ENCODE measurements at regions not wholly inside any gene's neighbourhood (a gene's known extent, or its start where the extent isn't known, plus 50 kb on each side); places are given as distances from the start of the nearest gene placed in this dataset.

DNA sequence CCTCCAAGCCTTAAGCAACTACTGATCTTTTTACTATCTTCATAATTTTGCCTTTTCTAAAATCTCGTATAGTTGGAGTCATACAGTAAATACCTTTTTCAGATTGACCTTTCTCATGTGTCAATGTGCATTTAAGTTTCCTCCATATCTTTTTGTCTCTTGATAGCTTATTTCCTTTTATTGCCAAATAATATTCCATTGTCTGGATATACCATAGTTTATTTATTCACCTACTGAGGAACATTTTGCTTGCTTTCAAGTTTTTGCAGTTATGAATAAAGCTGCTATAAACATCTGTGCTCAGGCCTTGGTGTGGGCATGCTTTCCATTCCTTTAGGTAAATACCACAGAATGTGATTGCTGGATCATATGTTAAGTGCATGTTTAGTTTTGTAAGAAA lies 161.2 kb upstream of the GNAI1 start:
- Histone ChIP-seq H3K4me3 (no peak overlapping the region), H3K27me3 (no peaks in the 10 kb centered on the region), H3K36me3 (no peaks in the 10 kb centered on the region), H3K27ac (no peak overlapping the region), H3K9me3 (ENCODE audit: low read depth) (no peaks in the 10 kb centered on the region), H3K4me1 (ENCODE audit: low read depth) (no peaks in the 10 kb centered on the region)
- no peak for DNase-seq (ENCODE audit: low read depth in 1 of 2, low spot score in 1 of 2)
- TF ChIP-seq, protein P1, sequence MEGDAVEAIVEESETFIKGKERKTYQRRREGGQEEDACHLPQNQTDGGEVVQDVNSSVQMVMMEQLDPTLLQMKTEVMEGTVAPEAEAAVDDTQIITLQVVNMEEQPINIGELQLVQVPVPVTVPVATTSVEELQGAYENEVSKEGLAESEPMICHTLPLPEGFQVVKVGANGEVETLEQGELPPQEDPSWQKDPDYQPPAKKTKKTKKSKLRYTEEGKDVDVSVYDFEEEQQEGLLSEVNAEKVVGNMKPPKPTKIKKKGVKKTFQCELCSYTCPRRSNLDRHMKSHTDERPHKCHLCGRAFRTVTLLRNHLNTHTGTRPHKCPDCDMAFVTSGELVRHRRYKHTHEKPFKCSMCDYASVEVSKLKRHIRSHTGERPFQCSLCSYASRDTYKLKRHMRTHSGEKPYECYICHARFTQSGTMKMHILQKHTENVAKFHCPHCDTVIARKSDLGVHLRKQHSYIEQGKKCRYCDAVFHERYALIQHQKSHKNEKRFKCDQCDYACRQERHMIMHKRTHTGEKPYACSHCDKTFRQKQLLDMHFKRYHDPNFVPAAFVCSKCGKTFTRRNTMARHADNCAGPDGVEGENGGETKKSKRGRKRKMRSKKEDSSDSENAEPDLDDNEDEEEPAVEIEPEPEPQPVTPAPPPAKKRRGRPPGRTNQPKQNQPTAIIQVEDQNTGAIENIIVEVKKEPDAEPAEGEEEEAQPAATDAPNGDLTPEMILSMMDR (IDR thresholded peaks at IDR 0.05; ENCODE audit: low read depth, low read length) = no peak

DNA sequence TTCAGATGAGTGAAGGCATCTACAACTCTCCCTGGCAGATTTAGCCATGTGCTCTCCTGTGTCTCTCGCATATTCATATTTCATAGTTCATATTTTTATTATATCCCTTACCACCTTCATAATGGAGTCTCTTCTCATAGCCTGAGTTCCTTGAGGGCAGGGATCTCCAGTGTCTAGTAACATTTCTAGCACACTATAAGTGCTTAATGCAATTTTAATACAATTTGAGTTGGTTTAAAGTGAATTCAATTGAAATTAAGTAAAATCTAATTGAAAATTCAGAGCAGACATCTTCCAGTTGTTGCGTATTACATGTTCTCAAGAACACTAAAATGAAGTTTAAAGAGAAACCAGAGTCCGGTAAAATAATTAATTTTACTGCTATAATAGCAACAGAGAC lies 163.6 kb upstream of the GNAI1 start:
- Histone ChIP-seq H3K9me3 (ENCODE audit: low read depth) (no peaks in the 10 kb centered on the region), H3K27ac (no peak overlapping the region)
- TF ChIP-seq, protein P1 (IDR thresholded peaks at IDR 0.05; ENCODE audit: low read depth, low read length) = no peak

DNA sequence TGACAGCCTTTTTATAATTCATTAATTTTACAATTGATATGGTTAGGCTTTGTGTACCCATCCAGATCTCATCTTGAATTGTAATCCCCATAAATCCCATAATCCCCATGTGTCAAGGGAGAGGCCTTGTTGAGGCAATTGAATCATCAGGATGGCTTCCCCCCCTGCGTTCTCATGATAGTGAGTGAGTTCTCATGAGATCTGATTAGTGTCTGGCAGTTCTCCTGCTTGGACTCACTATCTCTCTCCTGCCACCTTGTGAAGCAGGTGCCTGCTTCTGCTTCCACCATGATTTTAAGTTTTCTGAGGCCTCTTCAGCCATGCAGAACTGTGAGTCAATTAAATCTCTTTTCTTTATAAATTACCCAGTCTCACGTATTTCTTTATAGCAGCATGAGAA lies 165.7 kb upstream of the GNAI1 start:
- H3K36me3 ChIP-seq = no peaks in the 10 kb centered on the region
- H3K27ac ChIP-seq = no peak overlapping the region
- no peak for DNase-seq (ENCODE audit: low read depth in 1 of 2, low spot score in 1 of 2)
- no peak overlapping the region for H3K4me3 ChIP-seq
- H3K27me3 ChIP-seq = no peaks in the 10 kb centered on the region
- H3K4me1 ChIP-seq (ENCODE audit: low read depth) = no peaks in the 10 kb centered on the region
- TF ChIP-seq, protein P1 (IDR thresholded peaks at IDR 0.05; ENCODE audit: low read depth, low read length) = no peak
- no peaks in the 10 kb centered on the region for H3K9me3 ChIP-seq (ENCODE audit: low read depth)

More for the DNA sequence above, 163.6 kb upstream of the GNAI1 start:
- no peak for DNase-seq (ENCODE audit: low read depth in 1 of 2, low spot score in 1 of 2)
- no peaks in the 10 kb centered on the region for H3K27me3 ChIP-seq
- H3K36me3 ChIP-seq = no peaks in the 10 kb centered on the region
- no peak overlapping the region for H3K4me3 ChIP-seq
- no peaks in the 10 kb centered on the region for H3K4me1 ChIP-seq (ENCODE audit: low read depth)

DNA sequence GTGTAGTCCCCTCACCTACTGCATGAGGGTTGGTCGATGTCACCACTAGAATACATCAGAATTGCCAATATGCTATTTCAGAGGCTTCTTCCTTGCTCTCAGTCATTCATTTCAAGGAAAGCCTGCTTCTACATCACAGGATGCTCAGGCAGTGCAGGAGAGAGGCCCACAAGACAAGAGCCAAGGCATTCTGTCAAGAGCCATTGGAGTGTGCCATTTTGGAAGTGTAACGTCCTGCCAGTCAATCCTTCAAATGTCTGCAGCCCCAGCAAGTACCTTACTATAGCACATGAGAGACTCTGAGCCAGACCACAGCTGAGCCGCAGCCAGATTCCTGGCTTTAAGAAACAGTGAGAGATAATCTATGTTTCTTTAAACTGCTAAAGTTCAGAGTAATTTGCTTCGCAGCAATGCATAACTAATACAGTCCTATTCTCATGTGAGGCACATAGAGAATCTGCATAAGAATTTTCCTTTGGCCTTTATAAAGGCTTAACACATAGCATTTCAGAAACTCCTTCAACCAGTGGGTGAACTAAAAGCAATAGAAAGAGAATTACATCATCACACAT lies 166.5 kb upstream of the GNAI1 start:
- TF ChIP-seq, protein P1 (IDR thresholded peaks at IDR 0.05; ENCODE audit: low read depth, low read length) = no peak
- DNase-seq (ENCODE audit: low read depth in 1 of 2, low spot score in 1 of 2) = no peak
- Histone ChIP-seq H3K9me3 (ENCODE audit: low read depth) (no peaks in the 10 kb centered on the region), H3K27ac (no peak overlapping the region), H3K36me3 (no peaks in the 10 kb centered on the region), H3K4me3 (no peak overlapping the region), H3K4me1 (ENCODE audit: low read depth) (no peaks in the 10 kb centered on the region), H3K27me3 (no peaks in the 10 kb centered on the region)

DNA sequence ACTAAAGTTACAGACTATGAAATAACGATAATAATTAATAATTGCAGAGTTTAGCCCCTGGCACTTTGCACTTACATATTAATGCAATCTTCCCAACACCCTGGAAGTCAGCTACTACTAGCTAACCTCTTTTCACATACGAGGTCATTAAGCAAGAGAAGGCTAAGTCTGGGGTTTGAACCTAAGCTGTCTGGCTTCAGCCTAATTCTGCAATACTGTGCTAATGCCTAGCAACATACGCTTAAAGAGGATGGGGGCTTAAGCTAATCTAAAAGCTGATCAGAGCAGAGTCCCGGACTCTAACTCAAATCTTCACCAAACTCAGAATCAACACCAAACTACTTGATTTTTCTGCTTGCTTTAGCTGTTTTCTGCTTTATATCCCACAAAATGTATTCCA lies 168.7 kb upstream of the GNAI1 start:
- Histone ChIP-seq H3K36me3 (no peaks in the 10 kb centered on the region), H3K9me3 (ENCODE audit: low read depth) (no peaks in the 10 kb centered on the region), H3K4me3 (no peak overlapping the region), H3K4me1 (ENCODE audit: low read depth) (no peaks in the 10 kb centered on the region), H3K27ac (no peak overlapping the region), H3K27me3 (no peaks in the 10 kb centered on the region)
- DNase-seq (ENCODE audit: low read depth in 1 of 2, low spot score in 1 of 2) = no peak
- TF ChIP-seq, protein P1 (IDR thresholded peaks at IDR 0.05; ENCODE audit: low read depth, low read length) = no peak

DNA sequence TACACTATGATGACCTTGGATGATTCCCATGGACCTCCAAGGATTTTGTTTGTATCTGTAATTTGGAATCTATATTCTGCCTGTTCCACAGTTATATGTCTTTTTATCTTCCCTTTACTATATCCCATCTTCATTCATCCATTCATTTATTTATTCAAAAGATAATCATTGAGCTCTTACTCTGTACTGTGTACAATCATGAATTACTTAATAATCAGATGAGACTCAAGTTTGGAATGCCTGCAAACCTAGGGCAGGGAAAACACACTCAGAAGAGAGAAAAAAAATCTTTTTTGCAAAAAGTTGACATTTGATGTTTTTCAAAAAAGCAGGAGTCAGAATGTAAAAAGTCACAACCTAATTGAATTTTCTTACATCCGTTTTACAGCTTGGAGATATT lies 170.2 kb upstream of the GNAI1 start:
- H3K36me3 ChIP-seq = no peaks in the 10 kb centered on the region
- H3K4me3 ChIP-seq = no peak overlapping the region
- H3K9me3 ChIP-seq (ENCODE audit: low read depth) = no peaks in the 10 kb centered on the region
- DNase-seq (ENCODE audit: low read depth in 1 of 2, low spot score in 1 of 2) = no peak
- no peaks in the 10 kb centered on the region for H3K27me3 ChIP-seq
- no peaks in the 10 kb centered on the region for H3K4me1 ChIP-seq (ENCODE audit: low read depth)
- TF ChIP-seq, protein P1 (IDR thresholded peaks at IDR 0.05; ENCODE audit: low read depth, low read length) = no peak
- H3K27ac ChIP-seq = no peak overlapping the region

All from cardiac muscle cell (in vitro differentiated cells and primary cell).